Astrocyte of the spinal cord (primary cell): ENCODE measurements at regions not wholly inside any gene's neighbourhood (a gene's known extent, or its start where the extent isn't known, plus 50 kb on each side); places are given as distances from the start of the nearest gene placed in this dataset.

Source experiments
- DNase-seq: peaks from one replicate; pipeline ENCODE4 v3.0.0; 2011; ENCODE audit warnings: low read depth, low spot score
- H3K4me3 ChIP-seq: 2 replicates; pipeline ENCODE4 v1.5.1; 2011; ENCODE audit warnings: low read depth, mild to moderate bottlenecking, low read length, moderate library complexity
- in situ Hi-C: cut with HindIII; loops from 2 replicates; pipeline ENCODE4 v1.10.0; 2017; ENCODE audit warnings: low sequenced_read_pairs
- TF ChIP-seq, protein P1 (sequence below): IDR thresholded peaks from 2 replicates; pipeline ENCODE4 v1.5.1; 2012; ENCODE audit warnings: low read depth, mild to moderate bottlenecking, low read length, inconsistent platforms

DNA sequence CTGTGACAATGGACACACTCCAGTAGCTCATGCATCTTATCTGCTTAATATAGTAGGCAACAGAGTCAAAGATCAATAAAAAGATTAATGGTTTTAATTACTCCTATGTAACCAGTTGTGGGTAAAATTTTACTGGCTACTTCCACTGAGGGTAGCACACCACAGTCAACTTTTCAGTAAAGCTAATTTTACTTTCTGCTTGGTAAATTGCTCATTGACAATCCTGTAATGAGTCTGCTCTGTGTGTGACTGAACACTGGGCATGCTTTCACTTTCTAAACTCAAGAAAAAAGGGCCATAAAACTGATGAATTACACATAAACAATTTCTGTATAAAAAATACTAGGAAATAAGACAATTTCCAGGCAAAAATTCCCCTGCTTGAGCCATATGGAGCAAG is 838.3 kb downstream of the VGLL3 start:
- in situ Hi-C loops: no loop called here
- TF ChIP-seq, protein P1, sequence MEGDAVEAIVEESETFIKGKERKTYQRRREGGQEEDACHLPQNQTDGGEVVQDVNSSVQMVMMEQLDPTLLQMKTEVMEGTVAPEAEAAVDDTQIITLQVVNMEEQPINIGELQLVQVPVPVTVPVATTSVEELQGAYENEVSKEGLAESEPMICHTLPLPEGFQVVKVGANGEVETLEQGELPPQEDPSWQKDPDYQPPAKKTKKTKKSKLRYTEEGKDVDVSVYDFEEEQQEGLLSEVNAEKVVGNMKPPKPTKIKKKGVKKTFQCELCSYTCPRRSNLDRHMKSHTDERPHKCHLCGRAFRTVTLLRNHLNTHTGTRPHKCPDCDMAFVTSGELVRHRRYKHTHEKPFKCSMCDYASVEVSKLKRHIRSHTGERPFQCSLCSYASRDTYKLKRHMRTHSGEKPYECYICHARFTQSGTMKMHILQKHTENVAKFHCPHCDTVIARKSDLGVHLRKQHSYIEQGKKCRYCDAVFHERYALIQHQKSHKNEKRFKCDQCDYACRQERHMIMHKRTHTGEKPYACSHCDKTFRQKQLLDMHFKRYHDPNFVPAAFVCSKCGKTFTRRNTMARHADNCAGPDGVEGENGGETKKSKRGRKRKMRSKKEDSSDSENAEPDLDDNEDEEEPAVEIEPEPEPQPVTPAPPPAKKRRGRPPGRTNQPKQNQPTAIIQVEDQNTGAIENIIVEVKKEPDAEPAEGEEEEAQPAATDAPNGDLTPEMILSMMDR: no peak
- no peak overlapping the region for H3K4me3 ChIP-seq
- no peak for DNase-seq

DNA sequence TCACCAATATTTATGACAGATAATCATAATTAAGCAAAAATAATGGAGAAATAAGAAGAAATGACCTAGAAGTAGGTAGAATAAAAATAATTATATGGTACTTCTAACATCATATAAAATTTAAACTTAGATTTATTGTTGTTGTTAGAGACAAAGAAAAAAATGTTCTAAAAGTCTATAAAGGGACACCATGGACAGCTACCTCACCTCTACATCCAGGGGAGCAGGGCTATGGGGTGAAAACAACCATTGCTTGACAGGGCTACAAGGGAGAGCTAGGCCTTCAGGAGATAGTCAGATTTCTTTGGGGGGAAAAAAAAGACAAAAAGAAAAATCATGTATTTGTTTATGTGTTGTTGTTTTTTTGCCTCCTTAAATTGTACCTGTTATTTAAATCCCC is 841.9 kb downstream of the VGLL3 start:
- in situ Hi-C loops: no loop called here
- no peak for DNase-seq
- H3K4me3 ChIP-seq: no peak overlapping the region
- TF ChIP-seq, protein P1: no peak

DNA sequence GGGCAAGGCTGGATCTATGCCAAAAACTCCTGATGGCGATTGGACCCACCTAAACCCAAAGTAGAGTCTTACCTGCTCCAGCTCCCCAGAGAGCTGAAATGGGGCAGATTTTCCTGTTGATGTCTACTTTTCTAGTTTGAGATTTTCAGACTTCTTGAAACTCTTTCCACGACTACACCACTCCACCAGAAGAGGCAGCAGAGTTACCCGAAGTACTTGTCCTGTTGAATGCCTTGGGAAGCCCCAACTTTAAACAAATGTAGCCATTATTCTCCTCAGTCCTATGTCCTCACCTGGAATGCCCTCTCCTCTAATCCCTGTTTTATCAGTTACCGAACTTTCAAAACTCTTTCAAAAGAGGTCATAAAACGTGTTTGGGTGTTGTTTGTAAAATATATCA is 843.8 kb downstream of the VGLL3 start:
- TF ChIP-seq, protein P1: no peak
- DNase-seq: no peak
- in situ Hi-C loops: no loop called here
- H3K4me3 ChIP-seq: no peak overlapping the region

DNA sequence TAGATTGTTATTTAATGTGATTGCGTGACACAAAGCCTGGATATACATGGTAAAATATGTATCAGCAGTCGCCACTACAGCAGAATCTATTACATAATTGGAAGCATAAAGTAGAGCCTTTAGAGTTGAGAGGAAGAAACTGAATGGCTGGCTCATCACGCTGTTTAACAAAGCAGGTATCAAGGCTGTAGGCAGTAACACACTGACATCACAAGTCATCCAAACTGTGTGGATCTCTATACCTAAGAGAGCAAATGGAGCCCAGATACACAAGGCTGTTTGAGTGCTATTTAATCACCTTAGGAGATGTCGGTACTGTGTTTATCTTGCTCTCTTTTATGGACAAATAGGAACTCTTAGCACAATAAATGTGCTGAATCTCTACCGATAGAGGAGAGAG is 864.4 kb downstream of the VGLL3 start:
- no peak for DNase-seq
- no peak overlapping the region for H3K4me3 ChIP-seq
- TF ChIP-seq, protein P1: no peak
- in situ Hi-C loops: no loop called here
